Fibroblast of skin of back (primary cell): ENCODE measurements at regions not wholly inside any gene's neighbourhood (a gene's known extent, or its start where the extent isn't known, plus 50 kb on each side); places are given as distances from the start of the nearest gene placed in this dataset.
"Not testable (repeated sequence)": the region's sequence is repeated elsewhere in the genome, so short reads cannot be mapped to it uniquely, and the experiment has no call there.

ENCODE experiments used
- DNase-seq: peaks from one replicate; pipeline ENCODE4 v3.0.0-alpha.2; 2013

GRCh38 chr20:24418731-24419130, 50.7 kb upstream of the SYNDIG1 start:
- DNase-seq = peak; percentile 21

- no peak for DNase-seq
Measured at GRCh38 chr20:24417485-24417884, 51.9 kb upstream of the SYNDIG1 start.

GRCh38 chr20:24415444-24415843, 54.0 kb upstream of the SYNDIG1 start:
- not testable (repeated sequence) for DNase-seq

GRCh38 chr20:24411834-24412216, 57.6 kb upstream of the SYNDIG1 start:
- no peak for DNase-seq

- no peak for DNase-seq
Measured at GRCh38 chr20:24411003-24411833, 58.2 kb upstream of the SYNDIG1 start.

GRCh38 chr20:24407151-24407550, 62.3 kb upstream of the SYNDIG1 start:
- DNase-seq = no peak

GRCh38 chr20:24406750-24407149, 62.7 kb upstream of the SYNDIG1 start:
- DNase-seq = no peak

- no peak for DNase-seq
Measured at GRCh38 chr20:24406251-24406650, 63.2 kb upstream of the SYNDIG1 start.

GRCh38 chr20:24405810-24406209, 63.6 kb upstream of the SYNDIG1 start:
- DNase-seq = peak; percentile 5

- DNase-seq = peak; percentile 41
Measured at GRCh38 chr20:24403406-24403805, 66.0 kb upstream of the SYNDIG1 start.

GRCh38 chr20:24402188-24402587, 67.2 kb upstream of the SYNDIG1 start:
- no peak for DNase-seq

- no peak for DNase-seq
Measured at GRCh38 chr20:24395151-24395550, 74.3 kb upstream of the SYNDIG1 start.

GRCh38 chr20:24393903-24394302, 75.5 kb upstream of the SYNDIG1 start:
- DNase-seq = no peak

- no peak for DNase-seq
Measured at GRCh38 chr20:24392612-24393011, 76.8 kb upstream of the SYNDIG1 start.

GRCh38 chr20:24389686-24390085, 79.7 kb upstream of the SYNDIG1 start:
- DNase-seq = no peak

GRCh38 chr20:24388828-24389380, 80.5 kb upstream of the SYNDIG1 start:
- DNase-seq = no peak

- DNase-seq = no peak
Measured at GRCh38 chr20:24385547-24385946, 83.9 kb upstream of the SYNDIG1 start.

GRCh38 chr20:24384865-24385264, 84.6 kb upstream of the SYNDIG1 start:
- no peak for DNase-seq

- no peak for DNase-seq
Measured at GRCh38 chr20:24382743-24383142, 86.7 kb upstream of the SYNDIG1 start.

GRCh38 chr20:24382331-24382730, 87.1 kb upstream of the SYNDIG1 start:
- DNase-seq = no peak

- DNase-seq = no peak
Measured at GRCh38 chr20:24381886-24382285, 87.5 kb upstream of the SYNDIG1 start.

- peak; percentile 94 for DNase-seq
Measured at GRCh38 chr20:24379484-24379927, 89.9 kb upstream of the SYNDIG1 start.

GRCh38 chr20:24378661-24379483, 90.6 kb upstream of the SYNDIG1 start:
- DNase-seq = no peak
